Transverse colon (tissue), 3 donors: ENCODE measurements at regions not wholly inside any gene's neighbourhood (a gene's known extent, or its start where the extent isn't known, plus 50 kb on each side); places are given as distances from the start of the nearest gene placed in this dataset.

Source experiments
- EP300 ChIP-seq: sonication (generic); formaldehyde crosslinking; IDR thresholded peaks from one replicate; pipeline ENCODE4 v1.6.1; 2017; ENCODE audit warnings: antibody characterized with exemption, low read depth
- TF ChIP-seq, protein P1 (sequence below), 5 experiments: fragments of 200-600 bp in 3 of 5; fragments of 450-650 bp in 2 of 5; sonication (generic) in 3 of 5; IDR thresholded peaks; 1 replicate in 2 of 5; 2 replicates in 3 of 5; pipeline ENCODE4 v1.5.1; 2016 to 2017; ENCODE audit warnings: antibody characterized with exemption in 5 of 5, inconsistent platforms in 3 of 5, mild to moderate bottlenecking in 2 of 5, moderate library complexity in 1 of 5

DNA sequence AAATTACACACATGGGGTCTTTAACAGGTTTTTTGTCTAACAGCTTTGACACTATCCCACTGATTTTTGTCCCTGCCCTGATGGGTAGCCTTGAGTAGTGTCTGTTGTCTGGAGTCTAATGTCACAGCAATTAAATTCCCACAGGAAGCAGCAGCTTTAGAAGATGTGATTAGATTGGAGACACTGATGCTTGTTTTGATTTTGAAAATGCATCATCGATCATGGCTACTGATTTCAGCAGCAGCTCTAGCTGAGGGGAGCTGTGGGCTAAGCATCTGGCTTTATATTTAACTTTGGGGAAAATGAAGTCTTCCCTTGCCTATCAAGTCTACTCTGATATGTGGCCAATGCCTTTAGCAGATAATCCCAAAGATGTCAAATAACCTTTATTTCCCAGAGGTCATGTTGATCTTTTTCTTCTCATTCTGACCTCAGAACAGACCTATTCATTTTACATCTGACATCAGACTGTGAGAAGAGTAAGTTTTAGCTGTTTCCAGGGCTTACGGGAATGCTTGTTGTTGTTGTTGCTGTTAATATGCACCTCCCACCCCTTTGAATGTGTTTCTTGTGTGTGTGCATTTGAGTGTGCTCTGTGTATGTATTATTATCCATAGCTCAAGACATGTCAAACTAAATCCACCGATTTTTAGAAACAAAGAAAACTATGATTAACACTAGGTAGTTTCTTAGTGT lies 704.9 kb upstream of the NUDT12 start:
- TF ChIP-seq EP300, result no peak
- TF ChIP-seq, protein P1, sequence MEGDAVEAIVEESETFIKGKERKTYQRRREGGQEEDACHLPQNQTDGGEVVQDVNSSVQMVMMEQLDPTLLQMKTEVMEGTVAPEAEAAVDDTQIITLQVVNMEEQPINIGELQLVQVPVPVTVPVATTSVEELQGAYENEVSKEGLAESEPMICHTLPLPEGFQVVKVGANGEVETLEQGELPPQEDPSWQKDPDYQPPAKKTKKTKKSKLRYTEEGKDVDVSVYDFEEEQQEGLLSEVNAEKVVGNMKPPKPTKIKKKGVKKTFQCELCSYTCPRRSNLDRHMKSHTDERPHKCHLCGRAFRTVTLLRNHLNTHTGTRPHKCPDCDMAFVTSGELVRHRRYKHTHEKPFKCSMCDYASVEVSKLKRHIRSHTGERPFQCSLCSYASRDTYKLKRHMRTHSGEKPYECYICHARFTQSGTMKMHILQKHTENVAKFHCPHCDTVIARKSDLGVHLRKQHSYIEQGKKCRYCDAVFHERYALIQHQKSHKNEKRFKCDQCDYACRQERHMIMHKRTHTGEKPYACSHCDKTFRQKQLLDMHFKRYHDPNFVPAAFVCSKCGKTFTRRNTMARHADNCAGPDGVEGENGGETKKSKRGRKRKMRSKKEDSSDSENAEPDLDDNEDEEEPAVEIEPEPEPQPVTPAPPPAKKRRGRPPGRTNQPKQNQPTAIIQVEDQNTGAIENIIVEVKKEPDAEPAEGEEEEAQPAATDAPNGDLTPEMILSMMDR (IDR thresholded peaks at IDR 0.05), result no peak
